HG03066 (cell line): ENCODE measurements at regions not wholly inside any gene's neighbourhood (a gene's known extent, or its start where the extent isn't known, plus 50 kb on each side); places are given as distances from the start of the nearest gene placed in this dataset.
"Not testable (repeated sequence)": the region's sequence is repeated elsewhere in the genome, so short reads cannot be mapped to it uniquely, and the experiment has no call there.

Experiments used
- ATAC-seq: cut with Tn5 transposase; IDR thresholded peaks from one replicate; pipeline ENCODE4 v1.9.1; 2021; ENCODE audit warnings: low read depth; ENCODE audit not compliant: unreplicated experiment

- ATAC-seq = no peak
Measured at GRCh38 chr3:189375532-189375931, 203.8 kb downstream of the TPRG1 start.

- no peak for ATAC-seq
Measured at GRCh38 chr3:189383630-189384029, 211.9 kb downstream of the TPRG1 start.

- not testable (repeated sequence) for ATAC-seq
Measured at GRCh38 chr3:189385880-189386279, 214.1 kb downstream of the TPRG1 start.

GRCh38 chr3:189386739-189387138, 215.0 kb downstream of the TPRG1 start:
- ATAC-seq = no peak

GRCh38 chr3:189389346-189389745, 217.6 kb downstream of the TPRG1 start:
- no peak for ATAC-seq

- no peak for ATAC-seq
Measured at GRCh38 chr3:189393598-189393997, 221.8 kb downstream of the TPRG1 start.

- peak; percentile 76 for ATAC-seq
Measured at GRCh38 chr3:189394599-189395121, 222.9 kb downstream of the TPRG1 start.

GRCh38 chr3:189395825-189396224, 224.1 kb downstream of the TPRG1 start:
- no peak for ATAC-seq

GRCh38 chr3:189398656-189399055, 226.9 kb downstream of the TPRG1 start:
- no peak for ATAC-seq

- ATAC-seq = no peak
Measured at GRCh38 chr3:189401196-189401595, 229.4 kb downstream of the TPRG1 start.

GRCh38 chr3:189403194-189403593, 228.0 kb upstream of the TP63 start:
- ATAC-seq = no peak

- no peak for ATAC-seq
Measured at GRCh38 chr3:189404024-189404423, 227.2 kb upstream of the TP63 start.

GRCh38 chr3:189404797-189405484, 226.2 kb upstream of the TP63 start:
- no peak for ATAC-seq

- no peak for ATAC-seq
Measured at GRCh38 chr3:189406148-189406547, 225.0 kb upstream of the TP63 start.

- ATAC-seq = no peak
Measured at GRCh38 chr3:189410522-189410921, 220.7 kb upstream of the TP63 start.

GRCh38 chr3:189419038-189419437, 212.2 kb upstream of the TP63 start:
- no peak for ATAC-seq

- ATAC-seq = no peak
Measured at GRCh38 chr3:189419683-189420082, 211.5 kb upstream of the TP63 start.

- no peak for ATAC-seq
Measured at GRCh38 chr3:189424922-189425321, 206.3 kb upstream of the TP63 start.

- no peak for ATAC-seq
Measured at GRCh38 chr3:189429019-189429418, 202.2 kb upstream of the TP63 start.

GRCh38 chr3:189430166-189430565, 201.0 kb upstream of the TP63 start:
- ATAC-seq = no peak

- ATAC-seq = not testable (repeated sequence)
Measured at GRCh38 chr3:189442257-189442656, 188.9 kb upstream of the TP63 start.

- ATAC-seq = no peak
Measured at GRCh38 chr3:189446959-189447560, 184.1 kb upstream of the TP63 start.
